Hepatocyte (in vitro differentiated cells): ENCODE measurements at regions not wholly inside any gene's neighbourhood (a gene's known extent, or its start where the extent isn't known, plus 50 kb on each side); places are given as distances from the start of the nearest gene placed in this dataset.

ENCODE experiments used
- DNase-seq: peaks from one replicate; pipeline ENCODE4 v3.0.0-alpha.2; 2016; ENCODE audit warnings: low spot score
- H2AFZ ChIP-seq: fragments of 200-600 bp; sonication (generic); 2 replicates; pipeline ENCODE4 v1.6.0; 2016; ENCODE audit warnings: antibody characterized with exemption, mild to moderate bottlenecking
- H3K27ac ChIP-seq: fragments of 200-600 bp; sonication (generic); 2 replicates; pipeline ENCODE4 v1.5.1; 2016; ENCODE audit warnings: mild to moderate bottlenecking
- H3K27me3 ChIP-seq: fragments of 200-600 bp; sonication (generic); 2 replicates; pipeline ENCODE4 v1.6.1; 2016
- H3K36me3 ChIP-seq: fragments of 200-600 bp; sonication (generic); replicated peaks from 2 replicates; pipeline ENCODE4 v1.5.1; 2016; ENCODE audit warnings: low read depth; ENCODE audit not compliant: insufficient read depth
- H3K4me1 ChIP-seq: fragments of 200-600 bp; sonication (generic); 2 replicates; pipeline ENCODE4 v1.5.1; 2016; ENCODE audit warnings: mild to moderate bottlenecking, moderate library complexity; ENCODE audit not compliant: insufficient read depth
- H3K4me2 ChIP-seq: fragments of 200-600 bp; sonication (generic); 2 replicates; pipeline ENCODE4 v1.6.0; 2016
- H3K4me3 ChIP-seq: fragments of 200-600 bp; sonication (generic); 2 replicates; pipeline ENCODE4 v1.5.1; 2016; ENCODE audit warnings: mild to moderate bottlenecking
- H3K79me2 ChIP-seq: fragments of 200-600 bp; sonication (generic); 2 replicates; pipeline ENCODE4 v1.6.0; 2017; ENCODE audit warnings: mild to moderate bottlenecking
- H3K9me2 ChIP-seq: fragments of 200-600 bp; sonication (generic); replicated peaks from 2 replicates; pipeline ENCODE4 v1.6.0; 2017; ENCODE audit warnings: mild to moderate bottlenecking; ENCODE audit not compliant: insufficient read depth
- H3K9me3 ChIP-seq: fragments of 200-600 bp; sonication (generic); 2 replicates; pipeline ENCODE4 v1.5.1; 2016; ENCODE audit warnings: low read depth, mild to moderate bottlenecking
- H4K20me1 ChIP-seq: fragments of 200-600 bp; sonication (generic); 2 replicates; pipeline ENCODE4 v1.6.0; 2016; ENCODE audit warnings: mild to moderate bottlenecking; ENCODE audit not compliant: insufficient read depth, poor library complexity, severe bottlenecking
- CTCF ChIP-seq: fragments of 200-600 bp; sonication (generic); IDR thresholded peaks from 2 replicates; pipeline ENCODE4 v1.5.1; 2016; ENCODE audit warnings: antibody characterized with exemption, mild to moderate bottlenecking; ENCODE audit not compliant: poor library complexity
- EZH2 ChIP-seq: fragments of 200-600 bp; sonication (generic); IDR thresholded peaks from 2 replicates; pipeline ENCODE4 v1.6.1; 2016; ENCODE audit warnings: antibody characterized with exemption, mild to moderate bottlenecking, borderline replicate concordance
- EZH2phosphoT487 ChIP-seq: fragments of 200-600 bp; sonication (generic); IDR thresholded peaks from one replicate; pipeline ENCODE4 v1.6.1; 2018; ENCODE audit warnings: antibody characterized with exemption, mild to moderate bottlenecking, low read depth, moderate library complexity; ENCODE audit not compliant: unreplicated experiment, severe bottlenecking
- WGBS: methylation state at CpG from one replicate; pipeline ENCODE4 v1.1.6; 2016; ENCODE audit warnings: low lambda C conversion rate; ENCODE audit errors: missing lambda C conversion rate; 5-methylcytosine and 5-hydroxymethylcytosine counted together

- no peak for TF ChIP-seq EZH2phosphoT487
- TF ChIP-seq CTCF = no peak
- TF ChIP-seq EZH2 = no peak
- no peak for DNase-seq
- no peak overlapping the region for H2AFZ ChIP-seq
- no peak overlapping the region for H3K4me3 ChIP-seq
- no peaks in the 10 kb centered on the region for H4K20me1 ChIP-seq
- WGBS = 28% methylated on average over 3 of the region's 3 CpGs
- H3K4me2 ChIP-seq = peak overlapping the region; percentile 26
- H3K9me2 ChIP-seq = no peaks in the 10 kb centered on the region
- H3K27ac ChIP-seq = peak overlapping the region; percentile 86
- no peaks in the 10 kb centered on the region for H3K36me3 ChIP-seq
- H3K27me3 ChIP-seq = no peaks in the 10 kb centered on the region
- H3K4me1 ChIP-seq = peaks cover 6% of the 10 kb centered on the region
- no peaks in the 10 kb centered on the region for H3K79me2 ChIP-seq
- no peaks in the 10 kb centered on the region for H3K9me3 ChIP-seq
Observed at GRCh38 chr7:138258197-138258559, 181.9 kb downstream of the AKR1D1 start.

GRCh38 chr7:138259675-138260074, 183.4 kb downstream of the AKR1D1 start:
- 87% methylated on average over 3 of the region's 3 CpGs for WGBS
- peak overlapping the region; percentile 86 for H3K27ac ChIP-seq

DNA sequence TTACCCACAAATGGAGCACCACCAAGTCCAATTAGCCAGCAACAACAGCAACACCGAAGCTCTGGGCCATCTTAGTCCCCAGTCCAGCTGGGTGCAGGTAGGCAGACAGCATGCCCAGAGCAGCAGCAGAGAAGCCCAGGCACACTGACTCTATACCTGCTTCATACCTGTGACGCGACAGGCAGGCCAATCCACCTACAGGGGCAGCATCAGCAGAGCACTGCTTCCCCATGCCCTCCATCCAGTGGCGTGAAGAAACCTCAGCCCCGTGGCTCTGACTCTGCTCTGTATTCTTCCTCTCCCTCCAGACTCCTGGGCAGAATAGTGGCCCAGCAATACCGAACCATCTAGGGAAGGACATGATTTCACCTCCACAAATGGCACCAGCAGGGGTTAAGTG, 191.7 kb downstream of the AKR1D1 start:
- no peak for DNase-seq
- Histone ChIP-seq H3K9me3 (no peaks in the 10 kb centered on the region), H3K36me3 (no peaks in the 10 kb centered on the region), H2AFZ (no peak overlapping the region), H3K27me3 (no peaks in the 10 kb centered on the region), H3K27ac (no peak overlapping the region), H3K4me1 (no peaks in the 10 kb centered on the region), H4K20me1 (no peaks in the 10 kb centered on the region), H3K4me3 (no peak overlapping the region), H3K79me2 (no peaks in the 10 kb centered on the region), H3K9me2 (no peaks in the 10 kb centered on the region), H3K4me2 (no peak overlapping the region)
- 94% methylated on average over 6 of the region's 6 CpGs for WGBS
- TF ChIP-seq CTCF = no peak

More at GRCh38 chr7:138259675-138260074, 183.4 kb downstream of the AKR1D1 start:
- Histone ChIP-seq H3K4me1 (peaks cover 6% of the 10 kb centered on the region), H3K4me3 (no peak overlapping the region), H3K9me3 (no peaks in the 10 kb centered on the region), H3K27me3 (no peaks in the 10 kb centered on the region), H3K9me2 (no peaks in the 10 kb centered on the region), H3K79me2 (no peaks in the 10 kb centered on the region), H2AFZ (no peak overlapping the region), H4K20me1 (no peaks in the 10 kb centered on the region), H3K36me3 (no peaks in the 10 kb centered on the region), H3K4me2 (no peak overlapping the region)
- no peak for DNase-seq
- TF ChIP-seq CTCF (no peak), EZH2phosphoT487 (no peak), EZH2 (no peak)

DNA sequence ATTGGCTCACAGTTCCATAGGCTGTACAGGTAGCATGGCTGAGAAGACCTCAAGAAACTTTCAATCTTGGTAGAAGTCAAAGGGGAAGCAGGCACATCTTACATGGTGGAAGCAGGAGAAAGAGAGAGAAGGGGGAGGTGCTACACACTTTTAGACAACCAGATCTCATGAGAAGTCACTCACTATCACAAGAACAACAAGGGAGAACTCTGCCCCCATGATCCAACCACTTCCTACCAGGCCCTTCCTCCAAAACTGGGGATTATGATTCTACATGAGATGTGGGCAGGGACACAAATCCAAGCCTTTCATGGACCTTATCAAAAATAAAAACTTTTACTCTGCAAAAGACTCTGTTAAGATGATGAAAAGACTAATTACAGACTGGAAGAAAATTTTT, 183.2 kb upstream of the TRIM24 start:
- TF ChIP-seq EZH2phosphoT487 (no peak), EZH2 (no peak), CTCF (no peak)
- DNase-seq = no peak
- Histone ChIP-seq H3K27ac (no peak overlapping the region), H3K36me3 (no peaks in the 10 kb centered on the region), H4K20me1 (no peaks in the 10 kb centered on the region), H3K9me2 (no peaks in the 10 kb centered on the region), H3K4me2 (no peak overlapping the region), H3K79me2 (no peaks in the 10 kb centered on the region), H3K4me3 (no peak overlapping the region), H3K4me1 (no peaks in the 10 kb centered on the region), H2AFZ (no peak overlapping the region), H3K9me3 (no peaks in the 10 kb centered on the region), H3K27me3 (no peaks in the 10 kb centered on the region)
